ENCODE measurements at regions not wholly inside any gene's neighbourhood (a gene's known extent, or its start where the extent isn't known, plus 50 kb on each side); places are given as distances from the start of the nearest gene placed in this dataset.

- Histone ChIP-seq H3K4me2 (ENCODE audit: low read depth, low read length, poor library complexity, severe bottlenecking) (no peak overlapping the region), H3K4me1 (ENCODE audit: insufficient read depth, low read length, poor library complexity, severe bottlenecking) (no peaks in the 10 kb centered on the region), H3K36me3 (ENCODE audit: insufficient read depth, low read length) (no peaks in the 10 kb centered on the region), H3K79me2 (ENCODE audit: insufficient read depth, low read length) (no peaks in the 10 kb centered on the region), H2AFZ (ENCODE audit: low read length) (no peak overlapping the region), H3K9me2 (replicated peaks; ENCODE audit: low read depth, low read length) (no peaks in the 10 kb centered on the region), H4K20me1 (ENCODE audit: insufficient read depth, low read length, poor library complexity, severe bottlenecking) (no peaks in the 10 kb centered on the region), H3K27me3 (ENCODE audit: insufficient read depth, low read length, poor library complexity, severe bottlenecking) (no peaks in the 10 kb centered on the region), H3K4me3 (ENCODE audit: low read length, poor library complexity, severe bottlenecking) (no peak overlapping the region), H3K9me3 (ENCODE audit: insufficient read depth, low read depth, low read length) (peaks cover 7% of the 10 kb centered on the region; the same call in 1 of the 2 replicates), H3K9ac (ENCODE audit: low read depth, low read length, poor library complexity, severe bottlenecking) (no peak overlapping the region), H3F3A (ENCODE audit: low read depth) (no peaks in the 10 kb centered on the region)
- TF ChIP-seq EZH2phosphoT487 (IDR thresholded peaks at IDR 0.05; ENCODE audit: borderline replicate concordance) (no peak), CTCF (conservative IDR thresholded peaks at IDR 0.05; ENCODE audit: low read length) (no peak)
Measured at GRCh38 chr11:28528217-28528616, 420.0 kb downstream of the METTL15 start.

- H3K4me1 ChIP-seq (ENCODE audit: insufficient read depth, low read length, poor library complexity, severe bottlenecking), result no peaks in the 10 kb centered on the region
Measured at GRCh38 chr11:28526406-28526751, 418.2 kb downstream of the METTL15 start.

GRCh38 chr11:28525636-28526405 is 417.6 kb downstream of the METTL15 start:
- Histone ChIP-seq H3K4me1 (ENCODE audit: insufficient read depth, low read length, poor library complexity, severe bottlenecking) (no peaks in the 10 kb centered on the region), H3K9me3 (ENCODE audit: insufficient read depth, low read depth, low read length) (peaks cover 7% of the 10 kb centered on the region; the same call in 1 of the 2 replicates), H3K9ac (ENCODE audit: low read depth, low read length, poor library complexity, severe bottlenecking) (no peak overlapping the region), H3K27me3 (ENCODE audit: insufficient read depth, low read length, poor library complexity, severe bottlenecking) (no peaks in the 10 kb centered on the region), H3K79me2 (ENCODE audit: insufficient read depth, low read length) (no peaks in the 10 kb centered on the region), H3K4me2 (ENCODE audit: low read depth, low read length, poor library complexity, severe bottlenecking) (no peak overlapping the region), H3F3A (ENCODE audit: low read depth) (no peaks in the 10 kb centered on the region), H3K9me2 (replicated peaks; ENCODE audit: low read depth, low read length) (no peaks in the 10 kb centered on the region), H2AFZ (ENCODE audit: low read length) (no peak overlapping the region), H3K4me3 (ENCODE audit: low read length, poor library complexity, severe bottlenecking) (no peak overlapping the region), H4K20me1 (ENCODE audit: insufficient read depth, low read length, poor library complexity, severe bottlenecking) (no peaks in the 10 kb centered on the region), H3K36me3 (ENCODE audit: insufficient read depth, low read length) (no peaks in the 10 kb centered on the region)
- TF ChIP-seq CTCF (conservative IDR thresholded peaks at IDR 0.05; ENCODE audit: low read length) (no peak), EZH2phosphoT487 (IDR thresholded peaks at IDR 0.05; ENCODE audit: borderline replicate concordance) (no peak)

More at GRCh38 chr11:28526406-28526751, 418.2 kb downstream of the METTL15 start:
- Histone ChIP-seq H3K9me3 (ENCODE audit: insufficient read depth, low read depth, low read length) (peaks cover 7% of the 10 kb centered on the region; the same call in 1 of the 2 replicates), H2AFZ (ENCODE audit: low read length) (no peak overlapping the region), H4K20me1 (ENCODE audit: insufficient read depth, low read length, poor library complexity, severe bottlenecking) (no peaks in the 10 kb centered on the region), H3K9me2 (replicated peaks; ENCODE audit: low read depth, low read length) (no peaks in the 10 kb centered on the region), H3K36me3 (ENCODE audit: insufficient read depth, low read length) (no peaks in the 10 kb centered on the region), H3K4me3 (ENCODE audit: low read length, poor library complexity, severe bottlenecking) (no peak overlapping the region), H3F3A (ENCODE audit: low read depth) (no peaks in the 10 kb centered on the region), H3K4me2 (ENCODE audit: low read depth, low read length, poor library complexity, severe bottlenecking) (no peak overlapping the region), H3K27me3 (ENCODE audit: insufficient read depth, low read length, poor library complexity, severe bottlenecking) (no peaks in the 10 kb centered on the region), H3K79me2 (ENCODE audit: insufficient read depth, low read length) (no peaks in the 10 kb centered on the region), H3K9ac (ENCODE audit: low read depth, low read length, poor library complexity, severe bottlenecking) (no peak overlapping the region)
- TF ChIP-seq CTCF (conservative IDR thresholded peaks at IDR 0.05; ENCODE audit: low read length) (no peak), EZH2phosphoT487 (IDR thresholded peaks at IDR 0.05; ENCODE audit: borderline replicate concordance) (no peak)

All from Loucy (cell line).